Osteocyte (in vitro differentiated cells): ENCODE measurements at regions not wholly inside any gene's neighbourhood (a gene's known extent, or its start where the extent isn't known, plus 50 kb on each side); places are given as distances from the start of the nearest gene placed in this dataset.

Experiments used
- DNase-seq: peaks from one replicate; pipeline ENCODE4 v3.0.0; 2021; ENCODE audit warnings: mixed read lengths; ENCODE audit not compliant: unreplicated experiment; ENCODE audit errors: extremely low spot score
- H3K27ac Mint-ChIP-seq: one replicate; pipeline ENCODE4 v1.8.0; 2021; ENCODE audit warnings: mild to moderate bottlenecking, mixed read lengths; ENCODE audit not compliant: unreplicated experiment
- H3K27me3 Mint-ChIP-seq: one replicate; pipeline ENCODE4 v1.8.0; 2021; ENCODE audit warnings: mixed read lengths; ENCODE audit not compliant: unreplicated experiment
- H3K36me3 Mint-ChIP-seq: one replicate; pipeline ENCODE4 v1.8.0; 2021; ENCODE audit warnings: mixed read lengths; ENCODE audit not compliant: unreplicated experiment
- H3K4me1 Mint-ChIP-seq: one replicate; pipeline ENCODE4 v1.8.0; 2021; ENCODE audit warnings: mixed read lengths; ENCODE audit not compliant: unreplicated experiment
- H3K4me3 Mint-ChIP-seq: one replicate; pipeline ENCODE4 v1.8.0; 2021; ENCODE audit warnings: mild to moderate bottlenecking, moderate library complexity, mixed read lengths; ENCODE audit not compliant: unreplicated experiment
- H3K9me3 Mint-ChIP-seq: one replicate; pipeline ENCODE4 v1.8.0; 2021; ENCODE audit warnings: mixed read lengths; ENCODE audit not compliant: unreplicated experiment
- CTCF ChIP-seq: fragments of 200-600 bp; sonication (generic); IDR thresholded peaks from 2 replicates; pipeline ENCODE4 v1.5.0; 2021; ENCODE audit warnings: antibody characterized with exemption, mild to moderate bottlenecking, moderate library complexity

- Mint-ChIP-seq H3K27me3 (peaks cover 4% of the 10 kb centered on the region), H3K4me1 (no peaks in the 10 kb centered on the region), H3K4me3 (no peak overlapping the region), H3K9me3 (no peaks in the 10 kb centered on the region), H3K27ac (no peak overlapping the region), H3K36me3 (no peaks in the 10 kb centered on the region)
- DNase-seq: no peak
- no peak for TF ChIP-seq CTCF
These were observed 105.7 kb downstream of the IRX5 start for GRCh38 chr16:55036371-55036821.

DNA sequence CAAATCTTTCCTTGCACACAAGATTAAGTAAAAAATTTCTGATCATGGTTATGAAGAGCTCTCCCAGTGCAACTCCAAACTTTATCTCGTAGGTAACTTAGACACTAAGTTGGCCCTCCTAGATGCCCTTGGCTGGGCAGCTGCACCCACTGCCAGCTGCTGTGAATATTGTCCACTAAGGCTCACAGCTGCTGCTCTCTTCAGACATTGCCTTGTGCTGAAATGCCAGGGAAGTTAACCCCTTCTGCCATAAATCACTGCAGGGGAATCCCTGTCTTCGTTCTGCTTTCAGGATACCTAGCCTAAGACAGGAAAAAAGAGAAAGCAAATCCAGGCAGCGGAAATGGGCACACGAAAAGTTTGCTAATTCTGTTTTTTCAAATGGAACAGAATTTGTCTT lies 106.4 kb downstream of the IRX5 start:
- H3K4me1 Mint-ChIP-seq: no peaks in the 10 kb centered on the region
- H3K36me3 Mint-ChIP-seq: no peaks in the 10 kb centered on the region
- no peak for DNase-seq
- no peaks in the 10 kb centered on the region for H3K9me3 Mint-ChIP-seq
- no peak overlapping the region for H3K4me3 Mint-ChIP-seq
- no peak overlapping the region for H3K27ac Mint-ChIP-seq
- peaks cover 4% of the 10 kb centered on the region for H3K27me3 Mint-ChIP-seq
- no peak for TF ChIP-seq CTCF

GRCh38 chr16:55037966-55038365 lies 107.3 kb downstream of the IRX5 start:
- Mint-ChIP-seq H3K27ac (no peak overlapping the region), H3K36me3 (no peaks in the 10 kb centered on the region), H3K27me3 (peaks cover 4% of the 10 kb centered on the region), H3K4me3 (no peak overlapping the region), H3K4me1 (no peaks in the 10 kb centered on the region), H3K9me3 (no peaks in the 10 kb centered on the region)
- TF ChIP-seq CTCF: no peak
- no peak for DNase-seq

DNA sequence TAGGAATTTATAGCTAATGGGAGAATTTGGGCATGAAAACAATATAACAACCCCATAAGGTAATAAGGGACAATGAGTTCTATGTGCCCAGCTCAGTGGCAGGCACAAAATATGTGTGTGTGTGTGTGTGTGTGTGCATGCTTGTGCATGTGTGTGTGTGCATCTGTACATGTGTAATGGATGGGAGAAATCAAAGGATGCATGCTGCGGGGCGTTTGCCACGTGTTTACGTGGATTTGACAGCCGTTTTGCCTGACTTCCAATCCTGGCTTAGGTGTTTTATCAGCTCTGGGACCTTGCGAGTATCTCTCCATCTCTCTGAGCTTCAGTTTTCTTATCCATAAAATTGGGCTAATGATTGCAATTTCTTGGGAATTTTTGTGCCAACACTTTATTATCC lies 108.4 kb downstream of the IRX5 start:
- H3K36me3 Mint-ChIP-seq: no peaks in the 10 kb centered on the region
- no peaks in the 10 kb centered on the region for H3K9me3 Mint-ChIP-seq
- no peak for DNase-seq
- peaks cover 4% of the 10 kb centered on the region for H3K27me3 Mint-ChIP-seq
- no peak overlapping the region for H3K27ac Mint-ChIP-seq
- no peak for TF ChIP-seq CTCF
- H3K4me1 Mint-ChIP-seq: no peaks in the 10 kb centered on the region
- no peak overlapping the region for H3K4me3 Mint-ChIP-seq

- no peaks in the 10 kb centered on the region for H3K4me1 Mint-ChIP-seq
- no peak for TF ChIP-seq CTCF
- H3K4me3 Mint-ChIP-seq: no peak overlapping the region
- no peak for DNase-seq
- H3K27me3 Mint-ChIP-seq: peaks cover 4% of the 10 kb centered on the region
- no peak overlapping the region for H3K27ac Mint-ChIP-seq
- H3K9me3 Mint-ChIP-seq: no peaks in the 10 kb centered on the region
- no peaks in the 10 kb centered on the region for H3K36me3 Mint-ChIP-seq
These were observed 108.8 kb downstream of the IRX5 start for GRCh38 chr16:55039511-55039910.
